ENCODE measurements at regions not wholly inside any gene's neighbourhood (a gene's known extent, or its start where the extent isn't known, plus 50 kb on each side); places are given as distances from the start of the nearest gene placed in this dataset.

DNA sequence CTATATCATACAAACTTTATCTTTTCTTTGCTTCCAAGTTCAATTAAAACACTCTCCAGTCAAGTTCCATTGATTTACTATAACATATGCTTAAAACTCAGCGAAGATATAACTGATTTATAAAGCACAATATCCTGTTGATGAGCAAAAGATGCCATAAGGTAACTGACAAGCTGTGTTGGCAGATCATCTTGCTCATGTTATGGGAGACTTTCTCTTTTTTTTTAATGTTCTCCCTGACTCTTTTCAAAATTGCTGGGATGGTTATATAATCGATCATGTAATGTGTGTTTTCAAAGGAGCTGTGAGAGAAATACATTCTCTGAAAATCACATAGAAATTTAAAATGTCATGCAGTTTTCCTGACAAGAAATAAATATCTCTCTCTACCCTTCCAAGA lies 293.5 kb downstream of the MED10 start:
- Histone ChIP-seq H3K27me3 (no peaks in the 10 kb centered on the region), H3K4me3 (no peak overlapping the region), H3K27ac (no peak overlapping the region), H3K36me3 (no peaks in the 10 kb centered on the region), H3K9me3 (no peaks in the 10 kb centered on the region), H3K4me1 (no peaks in the 10 kb centered on the region)
- no peak for ATAC-seq
- 71 to 86% methylated on average over 2 of the region's 2 CpGs for WGBS, 2 donors (ENCODE audit: low coverage in 1 of 2)
- no peak for TF ChIP-seq POLR2A (IDR thresholded peaks at IDR 0.05)
- no peak for TF ChIP-seq POLR2AphosphoS5 (IDR thresholded peaks at IDR 0.05)
- TF ChIP-seq EP300 (IDR thresholded peaks at IDR 0.05) = no peak
- TF ChIP-seq, protein P1, sequence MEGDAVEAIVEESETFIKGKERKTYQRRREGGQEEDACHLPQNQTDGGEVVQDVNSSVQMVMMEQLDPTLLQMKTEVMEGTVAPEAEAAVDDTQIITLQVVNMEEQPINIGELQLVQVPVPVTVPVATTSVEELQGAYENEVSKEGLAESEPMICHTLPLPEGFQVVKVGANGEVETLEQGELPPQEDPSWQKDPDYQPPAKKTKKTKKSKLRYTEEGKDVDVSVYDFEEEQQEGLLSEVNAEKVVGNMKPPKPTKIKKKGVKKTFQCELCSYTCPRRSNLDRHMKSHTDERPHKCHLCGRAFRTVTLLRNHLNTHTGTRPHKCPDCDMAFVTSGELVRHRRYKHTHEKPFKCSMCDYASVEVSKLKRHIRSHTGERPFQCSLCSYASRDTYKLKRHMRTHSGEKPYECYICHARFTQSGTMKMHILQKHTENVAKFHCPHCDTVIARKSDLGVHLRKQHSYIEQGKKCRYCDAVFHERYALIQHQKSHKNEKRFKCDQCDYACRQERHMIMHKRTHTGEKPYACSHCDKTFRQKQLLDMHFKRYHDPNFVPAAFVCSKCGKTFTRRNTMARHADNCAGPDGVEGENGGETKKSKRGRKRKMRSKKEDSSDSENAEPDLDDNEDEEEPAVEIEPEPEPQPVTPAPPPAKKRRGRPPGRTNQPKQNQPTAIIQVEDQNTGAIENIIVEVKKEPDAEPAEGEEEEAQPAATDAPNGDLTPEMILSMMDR (IDR thresholded peaks at IDR 0.05) = no peak

DNA sequence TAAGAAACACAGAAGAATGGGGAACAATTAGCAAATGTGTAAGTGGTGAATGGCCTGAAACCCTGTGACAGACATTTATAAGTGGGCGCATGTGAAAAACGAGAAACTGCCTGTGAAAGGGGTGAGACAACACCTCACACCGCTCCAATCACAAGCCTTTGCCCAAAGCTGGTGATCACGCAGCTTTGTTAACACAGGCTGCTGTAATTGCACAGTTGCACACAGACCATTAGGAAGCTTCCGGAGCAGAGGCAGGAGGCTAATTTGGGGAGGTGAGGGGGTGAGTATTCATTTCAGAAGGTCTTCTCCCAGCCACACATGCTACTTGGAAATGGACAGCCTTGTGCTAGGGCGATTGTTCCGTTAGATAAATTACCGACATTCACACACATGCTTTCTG lies 294.0 kb downstream of the MED10 start:
- no peak overlapping the region for H3K4me3 ChIP-seq
- H3K27ac ChIP-seq = no peak overlapping the region
- no peaks in the 10 kb centered on the region for H3K9me3 ChIP-seq
- no peaks in the 10 kb centered on the region for H3K27me3 ChIP-seq
- no peaks in the 10 kb centered on the region for H3K4me1 ChIP-seq
- 79 to 83% methylated on average over 4 to 8 of the region's 8 CpGs for WGBS, 2 donors (ENCODE audit: low coverage in 1 of 2)
- ATAC-seq = no peak
- H3K36me3 ChIP-seq = no peaks in the 10 kb centered on the region
- TF ChIP-seq POLR2A (IDR thresholded peaks at IDR 0.05) (no peak), POLR2AphosphoS5 (IDR thresholded peaks at IDR 0.05) (no peak), EP300 (IDR thresholded peaks at IDR 0.05) (no peak)
- TF ChIP-seq, protein P1 (IDR thresholded peaks at IDR 0.05) = no peak

DNA sequence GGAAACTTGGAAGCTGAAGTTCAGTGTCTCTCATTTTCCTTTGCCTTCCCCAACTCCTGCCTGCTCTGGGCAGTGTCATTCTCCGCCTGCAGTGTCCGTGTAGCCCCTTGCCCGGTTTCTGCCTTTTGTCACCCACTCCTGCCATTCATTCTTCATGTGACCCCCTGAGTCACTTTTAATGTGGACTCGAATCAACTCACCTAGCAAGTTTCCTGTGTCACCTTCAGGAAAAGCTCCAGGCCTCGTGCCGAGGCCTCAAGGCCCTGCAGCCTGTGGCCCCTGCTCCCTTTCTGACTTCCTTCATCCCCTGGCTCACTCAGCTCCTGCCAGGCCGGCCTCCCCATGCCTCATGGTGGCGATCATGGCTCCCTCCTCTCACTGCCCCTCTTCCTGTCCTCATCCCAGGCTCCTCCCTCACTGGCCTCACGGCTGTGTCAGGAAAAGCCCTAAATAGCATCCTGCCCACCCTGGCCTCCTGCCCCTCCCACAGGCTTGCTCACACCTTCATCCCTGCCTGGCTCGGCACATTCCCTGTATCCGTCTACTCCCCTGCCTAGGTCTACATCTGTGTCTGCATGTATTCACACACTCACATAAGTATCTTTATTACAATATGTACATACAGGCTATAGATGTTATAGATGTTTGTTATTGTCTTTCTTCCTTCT lies 294.9 kb downstream of the MED10 start:
- no peak for ATAC-seq

DNA sequence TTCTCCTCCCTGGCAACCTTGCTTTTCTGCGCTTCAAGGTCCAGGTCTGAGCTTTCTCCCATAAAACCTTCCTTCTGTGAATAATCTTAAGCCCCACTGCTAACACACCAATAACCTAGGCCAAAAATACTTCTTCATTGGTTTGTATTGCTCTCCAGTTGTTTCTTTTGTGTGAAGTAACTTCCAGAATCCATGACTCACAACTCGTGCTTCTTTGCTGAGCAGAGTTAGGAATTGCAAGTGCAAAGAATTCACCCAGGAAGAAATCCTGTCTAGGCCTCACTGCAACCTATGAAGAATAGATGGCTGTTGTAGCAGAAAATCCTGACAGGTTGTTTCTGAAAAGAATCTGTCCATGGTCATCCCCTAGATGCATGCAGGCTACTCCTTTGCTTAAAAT lies 295.7 kb downstream of the MED10 start:
- no peak for ATAC-seq

More for the DNA sequence above, 294.9 kb downstream of the MED10 start:
- 50 to 70% methylated on average over 5 to 11 of the region's 11 CpGs for WGBS, 2 donors (ENCODE audit: low coverage in 1 of 2)
- Histone ChIP-seq H3K27ac (no peak overlapping the region), H3K36me3 (no peaks in the 10 kb centered on the region), H3K4me3 (no peak overlapping the region), H3K9me3 (no peaks in the 10 kb centered on the region), H3K4me1 (no peaks in the 10 kb centered on the region), H3K27me3 (no peaks in the 10 kb centered on the region)
- TF ChIP-seq POLR2A (IDR thresholded peaks at IDR 0.05) (no peak), EP300 (IDR thresholded peaks at IDR 0.05) (no peak), POLR2AphosphoS5 (IDR thresholded peaks at IDR 0.05) (no peak)
- TF ChIP-seq, protein P1 (IDR thresholded peaks at IDR 0.05) = no peak

More for the DNA sequence above, 295.7 kb downstream of the MED10 start:
- no peaks in the 10 kb centered on the region for H3K36me3 ChIP-seq
- WGBS, 2 donors (ENCODE audit: low coverage in 1 of 2) = 57 to 86% methylated on average over 1 to 2 of the region's 2 CpGs
- H3K27ac ChIP-seq = no peak overlapping the region
- no peaks in the 10 kb centered on the region for H3K9me3 ChIP-seq
- no peak overlapping the region for H3K4me3 ChIP-seq
- no peaks in the 10 kb centered on the region for H3K27me3 ChIP-seq
- TF ChIP-seq POLR2AphosphoS5 (IDR thresholded peaks at IDR 0.05) (no peak), EP300 (IDR thresholded peaks at IDR 0.05) (no peak), POLR2A (IDR thresholded peaks at IDR 0.05) (no peak)
- TF ChIP-seq, protein P1 (IDR thresholded peaks at IDR 0.05) = no peak
- no peaks in the 10 kb centered on the region for H3K4me1 ChIP-seq

All from gastroesophageal sphincter (tissue), 4 donors.